Activated CD4-positive, alpha-beta memory T cell treated with anti-CD3 and anti-CD28 coated beads, Interleukin-2, amount 10 ng/mL, durations not matched to agents 7 days and 5 days (primary cell): ENCODE measurements at regions not wholly inside any gene's neighbourhood (a gene's known extent, or its start where the extent isn't known, plus 50 kb on each side); places are given as distances from the start of the nearest gene placed in this dataset.

Source experiments
- CTCF ChIA-PET: fragments of 350-600 bp; sonication (Branson Sonifier 250); formaldehyde crosslinking; loops from one replicate; lab custom pipeline; 2021; ENCODE audit warnings: antibody characterized with exemption, inconsistent platforms; lab: Charles Lee
- POLR2A ChIA-PET: fragments of 350-600 bp; sonication (Branson Sonifier 250); formaldehyde crosslinking; loops from one replicate; lab custom pipeline; 2021; ENCODE audit warnings: antibody characterized with exemption; lab: Charles Lee
- DNase-seq: peaks from one replicate; pipeline ENCODE4 v3.0.0-alpha.2; 2020
- H3K27ac Mint-ChIP-seq: one replicate; pipeline ENCODE4 v1.8.0; 2021; ENCODE audit warnings: mild to moderate bottlenecking, mixed read lengths
- H3K27me3 Mint-ChIP-seq: one replicate; pipeline ENCODE4 v1.8.0; 2021; ENCODE audit warnings: mixed read lengths
- H3K36me3 Mint-ChIP-seq: one replicate; pipeline ENCODE4 v1.8.0; 2021; ENCODE audit warnings: low read depth, mixed read lengths
- H3K4me1 Mint-ChIP-seq: one replicate; pipeline ENCODE4 v1.8.0; 2021; ENCODE audit warnings: mixed read lengths
- H3K4me3 Mint-ChIP-seq: one replicate; pipeline ENCODE4 v1.8.0; 2021; ENCODE audit warnings: mild to moderate bottlenecking, mixed read lengths
- H3K9me3 Mint-ChIP-seq: one replicate; pipeline ENCODE4 v1.8.0; 2021; ENCODE audit warnings: mixed read lengths

GRCh38 chr22:48340727-48341709 lies 1486.7 kb downstream of the BRD1 start:
- ChIA-PET POLR2A (no interaction called here), CTCF (no interaction called here)
- DNase-seq = no peak
- H3K27me3 Mint-ChIP-seq = no peaks in the 10 kb centered on the region
- H3K4me1 Mint-ChIP-seq = no peaks in the 10 kb centered on the region
- no peak overlapping the region for H3K4me3 Mint-ChIP-seq
- no peaks in the 10 kb centered on the region for H3K36me3 Mint-ChIP-seq
- no peak overlapping the region for H3K27ac Mint-ChIP-seq
- H3K9me3 Mint-ChIP-seq = peaks cover 3% of the 10 kb centered on the region

- Mint-ChIP-seq H3K9me3 (peaks cover 3% of the 10 kb centered on the region), H3K4me1 (no peaks in the 10 kb centered on the region), H3K27ac (no peak overlapping the region), H3K36me3 (no peaks in the 10 kb centered on the region), H3K27me3 (no peaks in the 10 kb centered on the region), H3K4me3 (no peak overlapping the region)
- POLR2A ChIA-PET = no interaction called here
- DNase-seq = no peak
- CTCF ChIA-PET = no interaction called here
Observed at GRCh38 chr22:48340191-48340590, 1487.5 kb downstream of the BRD1 start.

DNA sequence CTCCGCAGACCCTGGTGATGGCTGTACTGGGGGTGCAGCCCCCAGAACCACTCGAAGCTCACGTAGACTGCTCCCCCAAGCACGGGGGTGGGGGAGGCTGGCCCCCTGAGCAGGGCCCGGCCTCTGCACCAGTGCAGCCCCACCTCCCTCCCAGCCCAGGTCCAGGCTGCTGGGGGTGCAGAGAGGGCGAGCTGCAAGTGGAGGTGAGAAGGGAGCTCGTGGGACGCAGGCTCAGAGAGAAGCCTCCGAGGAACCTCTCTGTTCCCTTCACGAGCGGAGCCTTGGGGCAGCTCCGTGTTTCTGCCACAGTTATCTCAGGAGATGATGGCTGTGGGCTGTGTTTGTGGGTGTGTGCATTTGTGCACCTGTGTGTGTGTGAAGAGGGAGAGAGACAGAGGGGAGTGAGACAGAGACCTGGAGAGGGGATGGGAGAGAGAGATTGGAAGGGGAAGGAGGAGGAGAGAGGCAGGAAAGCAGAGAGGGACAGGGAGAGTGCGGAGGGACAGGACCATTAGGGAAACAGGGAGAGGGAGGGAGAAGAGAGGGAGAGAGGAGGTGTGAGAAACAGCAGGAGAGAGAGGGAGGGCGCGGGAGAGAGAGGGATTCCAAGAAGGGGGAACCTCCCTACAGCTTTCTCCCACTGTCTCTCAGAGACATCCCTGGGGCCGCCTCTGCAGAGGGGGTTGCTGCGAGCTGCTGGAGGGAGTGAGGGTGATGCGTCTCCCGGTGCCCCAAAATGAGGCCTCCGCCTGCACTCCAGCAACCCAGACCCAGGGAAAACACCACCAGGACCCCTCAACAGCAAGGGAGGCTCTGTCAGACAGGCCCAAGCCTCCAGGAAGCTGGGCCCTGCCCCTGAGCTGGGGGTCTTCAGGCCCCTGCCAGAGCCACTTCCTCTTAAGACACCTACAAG lies 1488.6 kb downstream of the BRD1 start:
- Mint-ChIP-seq H3K27me3 (no peaks in the 10 kb centered on the region), H3K27ac (no peak overlapping the region), H3K4me3 (no peak overlapping the region), H3K4me1 (no peaks in the 10 kb centered on the region), H3K36me3 (no peaks in the 10 kb centered on the region), H3K9me3 (peaks cover 3% of the 10 kb centered on the region)
- no peak for DNase-seq
- ChIA-PET CTCF (no interaction called here), POLR2A (no interaction called here)

DNA sequence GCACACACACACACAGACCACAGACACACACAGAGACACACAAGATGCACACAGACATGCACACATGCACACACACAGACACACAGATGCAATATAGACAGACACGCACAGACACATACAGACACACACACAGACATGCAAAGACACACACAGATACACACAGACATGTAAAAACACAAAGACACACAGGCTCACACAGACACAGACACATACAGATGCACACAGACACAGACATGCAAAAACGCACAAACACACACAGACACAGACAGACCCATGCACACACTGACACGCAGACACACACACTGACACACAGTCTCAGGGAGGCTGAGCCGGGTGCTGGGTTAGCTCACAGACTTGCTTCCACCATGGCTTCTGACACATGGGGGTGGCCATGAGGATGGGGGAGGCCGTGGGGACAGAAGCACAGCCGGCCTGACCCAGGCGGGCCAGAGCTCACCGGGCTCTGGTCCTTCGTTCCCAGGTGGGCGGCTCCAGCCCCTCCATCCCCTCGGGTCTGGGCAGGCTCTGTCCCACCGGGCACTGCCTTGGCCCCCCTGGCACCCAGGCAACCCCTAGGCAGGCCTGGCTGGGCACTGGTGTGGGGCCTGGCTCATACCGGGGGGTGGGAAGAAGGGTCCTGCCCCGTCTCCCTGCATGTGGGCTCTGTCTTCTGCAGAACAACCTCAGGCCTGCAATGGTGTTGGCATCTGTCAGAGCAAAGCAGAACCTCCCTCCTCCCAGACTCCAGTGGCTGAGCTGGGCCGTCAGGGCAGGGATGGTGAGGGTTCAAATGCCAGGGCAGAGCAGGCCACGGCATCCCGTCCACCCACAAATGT lies 1489.5 kb downstream of the BRD1 start:
- peaks cover 3% of the 10 kb centered on the region for H3K9me3 Mint-ChIP-seq
- H3K27me3 Mint-ChIP-seq = no peaks in the 10 kb centered on the region
- CTCF ChIA-PET = no interaction called here
- H3K4me3 Mint-ChIP-seq = no peak overlapping the region
- POLR2A ChIA-PET = no interaction called here
- H3K27ac Mint-ChIP-seq = no peak overlapping the region
- H3K36me3 Mint-ChIP-seq = no peaks in the 10 kb centered on the region
- H3K4me1 Mint-ChIP-seq = no peaks in the 10 kb centered on the region
- DNase-seq = no peak

GRCh38 chr22:48336339-48337060 lies 1491.2 kb downstream of the BRD1 start:
- no peak for DNase-seq
- no peaks in the 10 kb centered on the region for H3K4me1 Mint-ChIP-seq
- ChIA-PET POLR2A (no interaction called here), CTCF (no interaction called here)
- H3K4me3 Mint-ChIP-seq = no peak overlapping the region
- no peak overlapping the region for H3K27ac Mint-ChIP-seq
- H3K36me3 Mint-ChIP-seq = no peaks in the 10 kb centered on the region
- peaks cover 9% of the 10 kb centered on the region for H3K9me3 Mint-ChIP-seq
- no peaks in the 10 kb centered on the region for H3K27me3 Mint-ChIP-seq

DNA sequence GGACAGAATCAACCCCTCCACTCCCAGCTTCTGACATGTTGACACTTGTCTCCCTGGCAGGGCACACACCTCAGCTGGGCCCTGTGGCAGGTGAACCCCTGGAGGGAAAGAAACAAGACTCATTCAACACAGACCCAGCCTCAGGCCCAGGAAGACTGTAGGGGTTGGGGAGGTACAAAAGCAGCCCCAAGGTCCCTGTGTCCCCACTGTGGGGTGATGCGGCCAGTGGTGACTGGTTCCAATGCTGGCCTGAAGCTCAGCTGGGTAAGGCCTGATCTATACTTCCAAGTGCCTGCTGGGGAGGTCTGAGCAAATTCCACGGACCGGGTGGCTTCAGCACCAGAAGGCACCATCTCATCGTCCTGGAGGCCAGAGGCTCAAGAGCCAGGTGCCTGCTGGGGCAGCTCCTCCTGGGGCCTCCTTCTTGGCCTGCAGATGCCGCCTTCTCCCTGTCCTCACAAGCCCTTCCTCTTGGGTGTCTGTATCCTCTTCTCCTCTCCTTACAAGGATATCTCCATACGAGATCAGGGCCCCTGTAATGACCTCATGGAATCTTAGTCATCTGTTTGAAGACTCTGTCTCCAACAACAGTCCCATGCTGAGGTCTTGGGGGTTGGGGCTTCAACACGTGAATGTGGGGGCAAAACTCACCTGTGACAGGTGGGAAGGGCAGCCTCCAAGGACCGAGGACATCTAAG lies 1492.1 kb downstream of the BRD1 start:
- Mint-ChIP-seq H3K9me3 (peaks cover 9% of the 10 kb centered on the region), H3K27me3 (no peaks in the 10 kb centered on the region), H3K4me3 (no peak overlapping the region), H3K36me3 (no peaks in the 10 kb centered on the region), H3K27ac (no peak overlapping the region), H3K4me1 (no peaks in the 10 kb centered on the region)
- DNase-seq = no peak
- ChIA-PET CTCF (no interaction called here), POLR2A (no interaction called here)

- H3K9me3 Mint-ChIP-seq = peaks cover 9% of the 10 kb centered on the region
- H3K27ac Mint-ChIP-seq = no peak overlapping the region
- CTCF ChIA-PET = no interaction called here
- POLR2A ChIA-PET = no interaction called here
- DNase-seq = no peak
- H3K27me3 Mint-ChIP-seq = no peaks in the 10 kb centered on the region
- no peaks in the 10 kb centered on the region for H3K4me1 Mint-ChIP-seq
- H3K4me3 Mint-ChIP-seq = no peak overlapping the region
- no peaks in the 10 kb centered on the region for H3K36me3 Mint-ChIP-seq
Observed at GRCh38 chr22:48334971-48335370, 1492.7 kb downstream of the BRD1 start.

DNA sequence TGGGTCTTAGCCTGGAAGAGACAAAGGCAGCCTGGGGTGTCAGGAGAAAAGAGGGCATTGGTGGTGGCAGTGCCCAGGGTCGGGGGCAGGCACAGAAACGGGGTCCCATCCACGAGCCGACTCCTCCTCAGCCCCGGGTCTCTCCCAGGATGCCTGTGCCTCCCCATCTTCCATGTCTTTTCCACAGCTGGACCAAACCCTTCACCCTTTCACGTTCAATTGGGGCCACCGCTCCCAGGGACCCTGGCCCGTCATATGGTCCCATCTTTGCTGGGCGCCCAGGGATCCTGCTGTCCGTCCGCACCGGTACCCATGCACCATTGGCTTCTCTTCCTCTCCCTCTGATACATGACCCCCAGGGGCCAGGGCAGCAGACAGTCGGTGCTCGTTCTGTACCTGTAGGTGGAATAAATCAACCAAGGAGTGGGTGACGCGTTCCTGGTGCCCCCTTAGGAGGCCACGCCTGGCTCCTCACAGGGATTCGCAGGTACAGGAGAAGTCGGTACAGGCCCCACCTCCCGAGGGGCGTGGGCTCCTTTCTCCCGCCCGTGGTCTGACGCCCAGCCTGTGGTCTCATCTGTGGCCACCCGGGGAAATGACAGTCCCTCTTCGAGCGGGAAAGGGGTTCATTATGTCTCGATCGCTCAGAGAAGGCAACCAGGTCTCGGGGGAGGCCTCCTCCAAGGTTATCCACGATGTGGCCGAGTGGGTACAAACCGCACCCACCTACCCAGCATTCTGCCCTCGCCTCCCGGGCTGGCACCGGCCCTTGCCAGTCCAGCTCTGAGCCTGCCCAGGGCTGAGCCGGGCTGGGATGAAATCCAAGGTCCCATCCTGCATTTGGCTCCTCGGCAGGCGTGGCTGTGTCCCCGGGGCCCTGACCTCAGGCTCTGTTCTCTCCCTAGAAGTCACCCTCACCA lies 1493.6 kb downstream of the BRD1 start:
- H3K36me3 Mint-ChIP-seq = no peaks in the 10 kb centered on the region
- ChIA-PET CTCF (no interaction called here), POLR2A (no interaction called here)
- peaks cover 9% of the 10 kb centered on the region for H3K9me3 Mint-ChIP-seq
- no peaks in the 10 kb centered on the region for H3K27me3 Mint-ChIP-seq
- no peak overlapping the region for H3K27ac Mint-ChIP-seq
- DNase-seq = no peak
- no peaks in the 10 kb centered on the region for H3K4me1 Mint-ChIP-seq
- H3K4me3 Mint-ChIP-seq = no peak overlapping the region

- Mint-ChIP-seq H3K9me3 (peaks cover 10% of the 10 kb centered on the region), H3K4me1 (no peaks in the 10 kb centered on the region), H3K27me3 (no peaks in the 10 kb centered on the region), H3K36me3 (no peaks in the 10 kb centered on the region), H3K4me3 (no peak overlapping the region), H3K27ac (no peak overlapping the region)
- ChIA-PET POLR2A (no interaction called here), CTCF (no interaction called here)
- DNase-seq = no peak
Observed at GRCh38 chr22:48333323-48333763, 1494.3 kb downstream of the BRD1 start.

GRCh38 chr22:48332438-48333322 lies 1495.0 kb downstream of the BRD1 start:
- H3K9me3 Mint-ChIP-seq = peaks cover 9% of the 10 kb centered on the region
- no peak for DNase-seq
- no peaks in the 10 kb centered on the region for H3K36me3 Mint-ChIP-seq
- H3K27ac Mint-ChIP-seq = no peak overlapping the region
- no peaks in the 10 kb centered on the region for H3K27me3 Mint-ChIP-seq
- H3K4me3 Mint-ChIP-seq = no peak overlapping the region
- no peaks in the 10 kb centered on the region for H3K4me1 Mint-ChIP-seq
- ChIA-PET POLR2A (no interaction called here), CTCF (no interaction called here)
